Mesenchymal stem cell (in vitro differentiated cells and primary cell): ENCODE measurements at regions not wholly inside any gene's neighbourhood (a gene's known extent, or its start where the extent isn't known, plus 50 kb on each side); places are given as distances from the start of the nearest gene placed in this dataset.

Experiments
- DNase-seq: peaks from one replicate; pipeline ENCODE4 v3.0.0-alpha.2; 2013
- H2AFZ ChIP-seq: one replicate; pipeline ENCODE4 v1.6.1; 2013; ENCODE audit warnings: low read depth, mild to moderate bottlenecking, control low read depth, inconsistent platforms, low read length, moderate library complexity
- H2AK5ac ChIP-seq: 2 replicates; pipeline ENCODE4 v1.6.1; 2013; ENCODE audit warnings: low read length, moderate library complexity, mild to moderate bottlenecking, inconsistent platforms; ENCODE audit not compliant: severe bottlenecking
- H2BK120ac ChIP-seq: one replicate; pipeline ENCODE4 v1.6.1; 2013; ENCODE audit warnings: low read depth, mild to moderate bottlenecking, inconsistent platforms, low read length, moderate library complexity
- H2BK12ac ChIP-seq, 2 experiments: one replicate each; pipeline ENCODE4 v1.6.1; 2013; ENCODE audit warnings: inconsistent platforms in 2 of 2, low read length in 2 of 2, mild to moderate bottlenecking in 2 of 2, moderate library complexity in 2 of 2, control low read depth in 1 of 2
- H2BK15ac ChIP-seq: one replicate; pipeline ENCODE4 v1.6.1; 2013; ENCODE audit warnings: mild to moderate bottlenecking, low read depth, inconsistent platforms; ENCODE audit not compliant: poor library complexity, severe bottlenecking
- H2BK5ac ChIP-seq: 2 replicates; pipeline ENCODE4 v1.6.1; 2013; ENCODE audit warnings: low read depth, mild to moderate bottlenecking, low read length, control low read depth, inconsistent platforms; ENCODE audit not compliant: poor library complexity, severe bottlenecking
- H3K14ac ChIP-seq, 2 experiments: one replicate each; pipeline ENCODE4 v1.6.1; 2013; ENCODE audit warnings: inconsistent platforms in 2 of 2, low read length in 2 of 2, control low read depth in 1 of 2, mild to moderate bottlenecking in 1 of 2, moderate library complexity in 1 of 2
- H3K18ac ChIP-seq, 2 experiments: one replicate each; pipeline ENCODE4 v1.6.1; 2013; ENCODE audit warnings: inconsistent platforms in 2 of 2, low read length in 2 of 2, control low read depth in 1 of 2, low read depth in 1 of 2, mild to moderate bottlenecking in 1 of 2
- H3K23ac ChIP-seq, 2 experiments: one replicate each; pipeline ENCODE4 v1.6.1; 2013; ENCODE audit warnings: inconsistent platforms in 2 of 2, low read length in 2 of 2, mild to moderate bottlenecking in 2 of 2, moderate library complexity in 2 of 2, control low read depth in 1 of 2
- H3K27ac ChIP-seq: 2 replicates; pipeline ENCODE4 v1.5.1; 2013; ENCODE audit warnings: mild to moderate bottlenecking, moderate library complexity, low read length, control low read depth, inconsistent platforms; ENCODE audit not compliant: poor library complexity, severe bottlenecking
- H3K27me3 ChIP-seq, 2 experiments: 2 replicates each; pipeline versions ENCODE4 v1.6.1 to v1.7.0; 2013; ENCODE audit warnings: low read length in 2 of 2, mild to moderate bottlenecking in 2 of 2, moderate library complexity in 2 of 2, control low read depth in 1 of 2, inconsistent platforms in 1 of 2; ENCODE audit not compliant: control insufficient read depth in 1 of 2, insufficient read depth in 1 of 2
- H3K36me3 ChIP-seq, 2 experiments: 2 replicates each; pipeline versions ENCODE4 v1.6.1 to v1.7.0; 2013; ENCODE audit warnings: low read length in 2 of 2, control low read depth in 1 of 2, inconsistent platforms in 1 of 2, low read depth in 1 of 2, mild to moderate bottlenecking in 1 of 2; ENCODE audit not compliant: insufficient read depth in 2 of 2, control insufficient read depth in 1 of 2
- H3K4ac ChIP-seq, 2 experiments: one replicate each; pipeline ENCODE4 v1.6.1; 2013; ENCODE audit warnings: inconsistent platforms in 2 of 2, low read length in 2 of 2, mild to moderate bottlenecking in 2 of 2, moderate library complexity in 2 of 2, control low read depth in 1 of 2, low read depth in 1 of 2
- H3K4me1 ChIP-seq: 2 replicates; pipeline ENCODE4 v1.6.1; 2013; ENCODE audit warnings: low read depth, low read length, control low read depth; ENCODE audit not compliant: control insufficient read depth, insufficient read depth
- H3K4me2 ChIP-seq: 2 replicates; pipeline ENCODE4 v1.6.1; 2013; ENCODE audit warnings: low read length, mild to moderate bottlenecking, inconsistent platforms; ENCODE audit not compliant: poor library complexity, severe bottlenecking
- H3K4me3 ChIP-seq, 2 experiments: 2 replicates each; pipeline versions ENCODE4 v1.5.1 to v1.7.0; 2013; ENCODE audit warnings: low read length in 2 of 2, mild to moderate bottlenecking in 2 of 2, control low read depth in 1 of 2, low read depth in 1 of 2; ENCODE audit not compliant: insufficient read depth in 1 of 2
- H3K79me1 ChIP-seq: replicated peaks from 2 replicates; pipeline ENCODE4 v1.6.1; 2013; ENCODE audit warnings: mild to moderate bottlenecking, control low read depth, low read length, inconsistent platforms; ENCODE audit not compliant: poor library complexity, severe bottlenecking
- H3K9ac ChIP-seq: 2 replicates; pipeline ENCODE4 v1.7.0; 2013; ENCODE audit warnings: mild to moderate bottlenecking, low read length, moderate library complexity
- H3K9me3 ChIP-seq: 2 replicates; pipeline ENCODE4 v1.7.0; 2013; ENCODE audit warnings: mild to moderate bottlenecking, low read length; ENCODE audit not compliant: control insufficient read depth
- H4K8ac ChIP-seq: one replicate; pipeline ENCODE4 v1.6.1; 2013; ENCODE audit warnings: inconsistent platforms, mild to moderate bottlenecking, low read length, moderate library complexity
- H4K91ac ChIP-seq: one replicate; pipeline ENCODE4 v1.6.1; 2013; ENCODE audit warnings: mild to moderate bottlenecking, low read length, inconsistent platforms
- WGBS: methylation state at CpG from one replicate; pipeline ENCODE4 v1.1.7; 2013; ENCODE audit warnings: mixed read lengths; 5-methylcytosine and 5-hydroxymethylcytosine counted together

DNA sequence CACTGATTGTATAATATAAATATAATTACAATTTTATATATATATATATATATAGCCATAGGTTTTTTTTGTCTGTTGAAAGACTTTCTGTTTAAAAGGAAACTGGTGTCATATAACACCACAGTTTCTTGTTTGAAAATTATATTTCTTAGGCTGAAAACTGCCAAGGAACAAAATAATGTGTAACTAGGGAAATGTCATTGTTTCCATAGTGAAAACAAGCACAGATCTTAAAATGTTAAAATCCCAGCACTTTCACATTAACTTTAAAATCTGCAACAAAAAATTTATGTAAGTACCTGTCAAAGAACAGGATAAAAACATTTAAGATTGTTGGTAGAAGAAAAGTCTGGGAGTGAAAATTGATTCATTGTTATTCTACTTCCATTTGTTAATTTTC lies 104.2 kb downstream of the ATP6V1G3 start:
- Histone ChIP-seq H3K79me1 (no peaks in the 10 kb centered on the region), H3K27ac (no peak overlapping the region), H3K36me3 (no peaks in the 10 kb centered on the region), H3K4me1 (no peaks in the 10 kb centered on the region), H3K9me3 (peaks cover 5% of the 10 kb centered on the region), H2BK12ac (no peak overlapping the region), H4K8ac (no peak overlapping the region), H3K4me3 (no peak overlapping the region), H2AK5ac (no peak overlapping the region), H2BK120ac (no peak overlapping the region), H3K23ac (no peak overlapping the region), H3K4ac (no peak overlapping the region), H3K9ac (no peak overlapping the region), H3K4me2 (no peak overlapping the region), H3K27me3 (no peaks in the 10 kb centered on the region), H3K18ac (no peak overlapping the region), H2BK15ac (no peak overlapping the region), H2AFZ (no peak overlapping the region), H3K14ac (no peak overlapping the region), H4K91ac (no peak overlapping the region), H2BK5ac (no peak overlapping the region)
- DNase-seq, result no peak

DNA sequence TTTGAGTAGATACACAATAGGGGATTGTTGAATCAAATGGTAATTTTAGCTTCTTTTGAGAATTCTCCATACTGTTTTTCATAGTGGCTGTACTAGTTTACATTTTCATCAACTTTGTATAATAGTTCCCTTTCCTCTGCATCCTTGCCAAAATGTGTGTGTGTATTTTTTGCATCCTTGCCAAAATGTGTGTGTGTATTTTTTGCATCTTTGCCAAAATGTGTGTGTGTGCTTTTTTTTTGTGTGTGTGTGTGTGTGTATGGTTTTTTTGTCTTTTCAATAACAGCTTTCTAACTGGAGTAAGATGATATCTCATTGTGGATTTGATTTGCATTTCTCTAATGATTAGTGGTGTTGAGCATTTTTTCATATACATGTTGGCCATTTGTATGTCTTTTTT lies 105.4 kb downstream of the ATP6V1G3 start:
- H3K27me3 ChIP-seq, result no peaks in the 10 kb centered on the region
- H3K27ac ChIP-seq, result no peak overlapping the region
- no peak overlapping the region for H2AFZ ChIP-seq
- H3K18ac ChIP-seq, result no peak overlapping the region
- no peak overlapping the region for H2BK15ac ChIP-seq
- no peak overlapping the region for H4K8ac ChIP-seq
- no peak overlapping the region for H3K14ac ChIP-seq
- no peak overlapping the region for H2AK5ac ChIP-seq
- H3K4ac ChIP-seq, result no peak overlapping the region
- DNase-seq, result no peak
- no peak overlapping the region for H3K9ac ChIP-seq
- no peak overlapping the region for H3K23ac ChIP-seq
- H3K9me3 ChIP-seq, result peaks cover 8% of the 10 kb centered on the region
- H3K4me2 ChIP-seq, result no peak overlapping the region
- H2BK120ac ChIP-seq, result no peak overlapping the region
- no peak overlapping the region for H3K4me3 ChIP-seq
- H3K36me3 ChIP-seq, result no peaks in the 10 kb centered on the region
- H3K79me1 ChIP-seq, result no peaks in the 10 kb centered on the region
- no peaks in the 10 kb centered on the region for H3K4me1 ChIP-seq
- no peak overlapping the region for H2BK12ac ChIP-seq
- no peak overlapping the region for H4K91ac ChIP-seq
- H2BK5ac ChIP-seq, result no peak overlapping the region

DNA sequence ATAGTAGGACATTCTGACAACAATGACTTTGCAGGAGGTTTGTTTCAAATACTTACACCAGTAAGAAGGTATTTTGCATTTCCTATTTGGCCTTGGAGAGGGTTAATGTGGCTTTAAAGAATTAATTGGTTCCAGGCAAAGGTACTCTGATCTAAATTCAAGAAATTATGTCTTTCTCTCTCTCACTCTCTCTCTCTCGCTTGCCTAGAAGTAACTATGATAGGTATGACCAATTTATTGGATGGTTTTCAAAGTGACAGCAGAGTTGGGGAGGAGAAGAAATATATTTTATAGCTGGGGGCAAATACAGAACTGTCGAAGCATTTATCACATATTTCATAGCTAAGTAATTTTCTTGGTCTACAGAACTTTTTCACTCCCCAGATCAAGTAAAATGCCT lies 116.0 kb downstream of the ATP6V1G3 start:
- Histone ChIP-seq H4K8ac (no peak overlapping the region), H2AFZ (no peak overlapping the region), H3K4me3 (no peak overlapping the region), H2BK15ac (no peak overlapping the region), H3K36me3 (no peaks in the 10 kb centered on the region), H3K4ac (no peak overlapping the region), H3K79me1 (no peaks in the 10 kb centered on the region), H4K91ac (no peak overlapping the region), H3K23ac (no peak overlapping the region), H3K18ac (no peak overlapping the region), H3K9me3 (no peaks in the 10 kb centered on the region), H3K27ac (no peak overlapping the region), H3K4me2 (no peak overlapping the region), H2BK5ac (no peak overlapping the region), H3K4me1 (no peaks in the 10 kb centered on the region), H3K14ac (no peak overlapping the region), H3K9ac (no peak overlapping the region), H2BK120ac (no peak overlapping the region), H2AK5ac (no peak overlapping the region), H3K27me3 (no peaks in the 10 kb centered on the region), H2BK12ac (no peak overlapping the region)
- no peak for DNase-seq
- 80% methylated on average over 1 of the region's 2 CpGs for WGBS

DNA sequence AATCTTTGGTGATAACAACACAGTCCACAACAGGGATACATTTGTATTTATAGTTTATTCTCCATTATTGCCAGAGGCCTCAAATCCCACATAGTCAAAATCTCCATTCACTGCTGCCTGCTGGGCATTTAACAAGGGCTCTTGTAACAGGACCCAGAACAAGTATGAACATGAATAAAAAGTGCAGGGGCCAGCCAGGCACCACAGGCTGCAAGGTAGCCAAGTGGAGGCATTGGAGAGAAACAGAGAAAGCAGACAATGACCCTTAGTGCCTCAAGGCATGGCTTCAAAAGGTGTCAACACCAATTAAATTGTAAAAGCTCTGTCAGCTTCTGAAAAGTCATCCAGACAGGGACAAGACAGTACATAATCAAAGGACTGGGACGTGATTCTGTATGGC lies 116.8 kb downstream of the ATP6V1G3 start:
- Histone ChIP-seq H3K4me2 (no peak overlapping the region), H3K9ac (no peak overlapping the region), H2BK120ac (no peak overlapping the region), H3K4me3 (no peak overlapping the region), H3K14ac (no peak overlapping the region), H3K27ac (no peak overlapping the region), H4K8ac (no peak overlapping the region), H4K91ac (no peak overlapping the region), H3K27me3 (no peaks in the 10 kb centered on the region), H2BK5ac (no peak overlapping the region), H3K9me3 (no peaks in the 10 kb centered on the region), H2AK5ac (no peak overlapping the region), H2BK15ac (no peak overlapping the region), H2BK12ac (no peak overlapping the region), H3K79me1 (no peaks in the 10 kb centered on the region), H2AFZ (no peak overlapping the region), H3K23ac (no peak overlapping the region), H3K18ac (no peak overlapping the region), H3K4ac (no peak overlapping the region), H3K36me3 (no peaks in the 10 kb centered on the region), H3K4me1 (no peaks in the 10 kb centered on the region)
- WGBS, result 72% methylated on average over 1 of the region's 1 CpG
- no peak for DNase-seq
